Activated naive CD4-positive, alpha-beta T cell treated with anti-CD3 and anti-CD28 coated beads for 36 hours (primary cell): ENCODE measurements at regions not wholly inside any gene's neighbourhood (a gene's known extent, or its start where the extent isn't known, plus 50 kb on each side); places are given as distances from the start of the nearest gene placed in this dataset.

Experiments
- CTCF ChIA-PET: fragments of 350-600 bp; sonication (Branson Sonifier 250); formaldehyde crosslinking; loops from one replicate; lab custom pipeline; 2021; ENCODE audit warnings: antibody characterized with exemption; lab: Charles Lee
- DNase-seq: peaks from one replicate; pipeline ENCODE4 v3.0.0-alpha.2; 2020
- H3K27ac Mint-ChIP-seq: one replicate; pipeline ENCODE4 v1.8.0; 2021; ENCODE audit warnings: mild to moderate bottlenecking, mixed read lengths
- H3K27me3 Mint-ChIP-seq: one replicate; pipeline ENCODE4 v1.8.0; 2021; ENCODE audit warnings: low read depth, mixed read lengths
- H3K36me3 Mint-ChIP-seq: one replicate; pipeline ENCODE4 v1.8.0; 2021; ENCODE audit warnings: low read depth, mixed read lengths
- H3K4me1 Mint-ChIP-seq: one replicate; pipeline ENCODE4 v1.8.0; 2021; ENCODE audit warnings: low read depth, mixed read lengths
- H3K4me3 Mint-ChIP-seq: one replicate; pipeline ENCODE4 v1.8.0; 2021; ENCODE audit warnings: mild to moderate bottlenecking, moderate library complexity, mixed read lengths
- H3K9me3 Mint-ChIP-seq: one replicate; pipeline ENCODE4 v1.8.0; 2021; ENCODE audit warnings: mixed read lengths
- intact Hi-C: fragments of 100-400 bp; cut with micrococcal nuclease; formaldehyde crosslinking; loops from one replicate; pipeline ENCODE4 v1.15.1; 2023

GRCh38 chr13:29713839-29714238 is 118.4 kb upstream of the SLC7A1 start:
- Mint-ChIP-seq H3K4me1 (no peaks in the 10 kb centered on the region), H3K27me3 (peaks cover 6% of the 10 kb centered on the region), H3K36me3 (no peaks in the 10 kb centered on the region), H3K4me3 (no peak overlapping the region), H3K27ac (no peak overlapping the region), H3K9me3 (no peaks in the 10 kb centered on the region)
- intact Hi-C loops, result loop anchor here (1.0 kb wide), 1 partner anchor 206 kb away; no protein-coding TSS in a partner anchor
- CTCF ChIA-PET, result interaction anchor here (0.6 to 2.0 kb wide), 12 partner anchors 9 to 245 kb away, joined by 3 to 17 read pairs (median 4); no protein-coding TSS in a partner anchor
- no peak for DNase-seq

GRCh38 chr13:29711776-29712175 is 116.3 kb upstream of the SLC7A1 start:
- H3K4me1 Mint-ChIP-seq, result no peaks in the 10 kb centered on the region
- H3K36me3 Mint-ChIP-seq, result no peaks in the 10 kb centered on the region
- CTCF ChIA-PET, result interaction anchor here (1.5 to 9.4 kb wide), 2 partner anchors 136 to 205 kb away, joined by 3 to 69 read pairs; no protein-coding TSS in a partner anchor
- no peak overlapping the region for H3K27ac Mint-ChIP-seq
- intact Hi-C loops, result no loop called here
- no peak overlapping the region for H3K4me3 Mint-ChIP-seq
- no peak for DNase-seq
- no peaks in the 10 kb centered on the region for H3K9me3 Mint-ChIP-seq
- H3K27me3 Mint-ChIP-seq, result no peaks in the 10 kb centered on the region

DNA sequence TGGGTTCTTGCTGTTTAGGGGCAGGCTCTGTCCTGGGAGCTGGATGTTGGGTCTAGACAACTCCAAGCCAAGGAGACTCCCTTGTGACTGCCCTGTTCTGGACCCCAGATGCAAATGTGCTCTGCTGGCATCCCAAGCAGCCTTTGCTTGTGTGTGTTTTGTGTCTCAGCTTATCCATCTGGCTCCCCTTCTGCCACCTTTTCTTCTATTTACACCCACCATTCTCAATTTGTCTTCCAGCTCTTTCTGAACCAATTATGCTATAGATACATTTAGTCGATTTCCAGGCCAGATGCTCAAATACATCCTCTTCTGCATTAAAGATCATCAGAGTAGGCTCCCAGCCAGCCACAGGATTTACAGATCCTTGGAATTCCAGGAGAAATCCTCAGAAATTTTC is 115.0 kb upstream of the SLC7A1 start:
- Mint-ChIP-seq H3K9me3 (no peaks in the 10 kb centered on the region), H3K36me3 (no peaks in the 10 kb centered on the region), H3K4me1 (no peaks in the 10 kb centered on the region), H3K27ac (no peak overlapping the region), H3K27me3 (no peaks in the 10 kb centered on the region), H3K4me3 (no peak overlapping the region)
- no peak for DNase-seq
- intact Hi-C loops, result no loop called here
- CTCF ChIA-PET, result interaction anchor here (0.9 to 9.4 kb wide), 4 partner anchors 135 to 238 kb away, joined by 3 to 69 read pairs (median 3); no protein-coding TSS in a partner anchor

- CTCF ChIA-PET, result interaction anchor here (1.0 to 9.4 kb wide), 4 partner anchors 122 to 229 kb away, joined by 3 to 69 read pairs (median 3); no protein-coding TSS in a partner anchor
- Mint-ChIP-seq H3K9me3 (no peaks in the 10 kb centered on the region), H3K27me3 (no peaks in the 10 kb centered on the region), H3K27ac (no peak overlapping the region), H3K36me3 (no peaks in the 10 kb centered on the region), H3K4me1 (no peaks in the 10 kb centered on the region), H3K4me3 (no peak overlapping the region)
- no peak for DNase-seq
- intact Hi-C loops, result loop anchor here (2.0 to 5.0 kb wide), 2 partner anchors 237 to 403 kb away; no protein-coding TSS in a partner anchor
Measured at GRCh38 chr13:29709407-29710069, 114.0 kb upstream of the SLC7A1 start.

GRCh38 chr13:29707876-29708543 is 112.5 kb upstream of the SLC7A1 start:
- H3K4me3 Mint-ChIP-seq, result no peak overlapping the region
- DNase-seq, result peak; percentile 68
- no peaks in the 10 kb centered on the region for H3K4me1 Mint-ChIP-seq
- no peaks in the 10 kb centered on the region for H3K9me3 Mint-ChIP-seq
- H3K27ac Mint-ChIP-seq, result no peak overlapping the region
- no peaks in the 10 kb centered on the region for H3K36me3 Mint-ChIP-seq
- CTCF ChIA-PET, result interaction anchor here (1.0 to 9.4 kb wide), 6 partner anchors 32 to 235 kb away, joined by 3 to 69 read pairs (median 4); no protein-coding TSS in a partner anchor
- intact Hi-C loops, result loop anchor here (1.0 to 5.0 kb wide), 3 partner anchors 200 to 404 kb away; no protein-coding TSS in a partner anchor
- peaks cover 7% of the 10 kb centered on the region for H3K27me3 Mint-ChIP-seq

GRCh38 chr13:29706923-29707322 is 111.4 kb upstream of the SLC7A1 start:
- no peak overlapping the region for H3K4me3 Mint-ChIP-seq
- H3K9me3 Mint-ChIP-seq, result no peaks in the 10 kb centered on the region
- DNase-seq, result no peak
- no peak overlapping the region for H3K27ac Mint-ChIP-seq
- no peaks in the 10 kb centered on the region for H3K36me3 Mint-ChIP-seq
- CTCF ChIA-PET, result interaction anchor here (1.7 to 9.4 kb wide), 2 partner anchors 200 to 234 kb away, joined by 15 to 69 read pairs; no protein-coding TSS in a partner anchor
- H3K27me3 Mint-ChIP-seq, result peaks cover 7% of the 10 kb centered on the region
- intact Hi-C loops, result loop anchor here (5.0 kb wide), 1 partner anchor 405 kb away; no protein-coding TSS in a partner anchor
- no peaks in the 10 kb centered on the region for H3K4me1 Mint-ChIP-seq

DNA sequence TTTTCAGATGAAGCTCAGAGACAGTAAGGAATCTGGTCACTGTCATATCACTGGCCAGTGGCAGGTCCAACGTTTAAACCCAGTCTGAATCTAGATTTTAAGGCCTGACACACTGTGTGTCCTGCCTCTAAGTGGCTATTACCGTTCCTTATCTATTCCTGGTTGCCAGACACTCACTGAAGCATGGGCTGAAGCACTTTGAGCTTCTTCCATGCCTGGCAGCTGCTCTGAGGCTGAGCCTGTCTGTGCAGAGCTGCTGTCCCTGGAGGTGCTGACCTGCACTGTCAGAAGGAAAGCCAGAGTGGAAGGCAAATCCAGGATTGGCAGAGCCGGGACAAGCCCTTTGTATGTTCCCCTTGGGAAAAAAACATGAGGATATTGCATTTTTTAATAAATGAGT is 109.2 kb upstream of the SLC7A1 start:
- Mint-ChIP-seq H3K27ac (no peak overlapping the region), H3K36me3 (no peaks in the 10 kb centered on the region), H3K9me3 (no peaks in the 10 kb centered on the region), H3K4me1 (no peaks in the 10 kb centered on the region), H3K27me3 (peaks cover 9% of the 10 kb centered on the region), H3K4me3 (no peak overlapping the region)
- CTCF ChIA-PET, result interaction anchor here (1.2 to 9.4 kb wide), 2 partner anchors 9 to 197 kb away, joined by 3 to 69 read pairs; no protein-coding TSS in a partner anchor
- intact Hi-C loops, result loop anchor here (5.0 kb wide), 1 partner anchor 408 kb away; no protein-coding TSS in a partner anchor
- no peak for DNase-seq

GRCh38 chr13:29703421-29703820 is 107.9 kb upstream of the SLC7A1 start:
- no peak overlapping the region for H3K4me3 Mint-ChIP-seq
- intact Hi-C loops, result no loop called here
- H3K27me3 Mint-ChIP-seq, result peaks cover 9% of the 10 kb centered on the region
- H3K27ac Mint-ChIP-seq, result no peak overlapping the region
- DNase-seq, result no peak
- no peaks in the 10 kb centered on the region for H3K36me3 Mint-ChIP-seq
- CTCF ChIA-PET, result interaction anchor here (9.4 kb wide), 1 partner anchor 196 kb away, joined by 69 read pairs; no protein-coding TSS in a partner anchor
- H3K9me3 Mint-ChIP-seq, result no peaks in the 10 kb centered on the region
- no peaks in the 10 kb centered on the region for H3K4me1 Mint-ChIP-seq

- Mint-ChIP-seq H3K4me3 (no peak overlapping the region), H3K36me3 (no peaks in the 10 kb centered on the region), H3K4me1 (no peaks in the 10 kb centered on the region), H3K27me3 (peaks cover 9% of the 10 kb centered on the region), H3K9me3 (no peaks in the 10 kb centered on the region), H3K27ac (no peak overlapping the region)
- intact Hi-C loops, result no loop called here
- DNase-seq, result no peak
- CTCF ChIA-PET, result interaction anchor here (1.1 to 1.4 kb wide), 2 partner anchors 11 to 200 kb away, joined by 3 to 4 read pairs; no protein-coding TSS in a partner anchor
Measured at GRCh38 chr13:29702912-29703351, 107.4 kb upstream of the SLC7A1 start.

DNA sequence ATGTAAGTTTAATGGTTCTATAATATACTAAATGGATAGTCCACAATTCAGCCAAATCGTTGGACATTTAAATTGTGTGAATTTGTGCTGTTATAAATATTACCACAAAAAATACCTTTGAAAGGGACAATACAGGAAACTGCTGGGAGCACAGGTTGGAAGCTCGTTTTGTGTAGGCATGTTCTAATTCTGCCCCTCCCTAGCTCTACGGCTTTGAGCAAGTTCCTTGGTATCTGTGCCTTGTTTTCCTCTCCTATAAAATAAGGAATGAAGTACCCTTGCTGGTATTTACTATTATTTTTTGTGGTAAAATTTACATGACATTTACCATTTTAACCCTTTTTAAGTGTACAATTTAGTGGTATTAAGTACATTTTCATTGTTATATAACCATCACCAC is 102.6 kb upstream of the SLC7A1 start:
- H3K27me3 Mint-ChIP-seq, result peaks cover 10% of the 10 kb centered on the region
- CTCF ChIA-PET, result interaction anchor here (0.7 kb wide), 1 partner anchor 222 kb away, joined by 3 read pairs; no protein-coding TSS in a partner anchor

DNA sequence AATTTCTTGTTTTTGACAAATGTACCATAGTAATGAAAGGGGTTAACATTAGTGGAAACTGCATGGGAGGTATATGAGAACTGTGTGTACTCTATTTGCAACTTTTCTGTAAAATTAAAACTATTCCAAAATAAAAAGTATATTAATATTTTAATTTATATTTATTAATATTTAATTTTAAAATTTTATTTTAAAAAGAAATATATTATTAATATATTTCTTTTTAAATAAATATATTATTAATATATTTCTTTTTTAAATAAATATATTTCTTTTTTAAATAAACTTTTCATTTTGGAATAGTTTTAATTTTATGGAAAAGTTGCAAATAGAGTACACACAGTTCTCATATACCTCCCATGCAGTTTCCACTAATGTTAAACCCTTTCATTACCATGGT is 101.1 kb upstream of the SLC7A1 start:
- intact Hi-C loops, result no loop called here
- H3K36me3 Mint-ChIP-seq, result no peaks in the 10 kb centered on the region
- H3K4me3 Mint-ChIP-seq, result no peak overlapping the region
- DNase-seq, result no peak
- no peak overlapping the region for H3K27ac Mint-ChIP-seq
- H3K27me3 Mint-ChIP-seq, result peaks cover 10% of the 10 kb centered on the region
- H3K4me1 Mint-ChIP-seq, result no peaks in the 10 kb centered on the region
- no peaks in the 10 kb centered on the region for H3K9me3 Mint-ChIP-seq
- CTCF ChIA-PET, result no interaction called here

More for the DNA sequence above, 102.6 kb upstream of the SLC7A1 start:
- intact Hi-C loops, result no loop called here
- DNase-seq, result no peak
- H3K4me3 Mint-ChIP-seq, result no peak overlapping the region
- H3K9me3 Mint-ChIP-seq, result no peaks in the 10 kb centered on the region
- no peaks in the 10 kb centered on the region for H3K4me1 Mint-ChIP-seq
- H3K36me3 Mint-ChIP-seq, result no peaks in the 10 kb centered on the region
- H3K27ac Mint-ChIP-seq, result no peak overlapping the region
